ENCODE measurements at regions not wholly inside any gene's neighbourhood (a gene's known extent, or its start where the extent isn't known, plus 50 kb on each side); places are given as distances from the start of the nearest gene placed in this dataset.
A peak's percentile ranks its signal among the peaks of the same experiment; 100 is the strongest.

DNA sequence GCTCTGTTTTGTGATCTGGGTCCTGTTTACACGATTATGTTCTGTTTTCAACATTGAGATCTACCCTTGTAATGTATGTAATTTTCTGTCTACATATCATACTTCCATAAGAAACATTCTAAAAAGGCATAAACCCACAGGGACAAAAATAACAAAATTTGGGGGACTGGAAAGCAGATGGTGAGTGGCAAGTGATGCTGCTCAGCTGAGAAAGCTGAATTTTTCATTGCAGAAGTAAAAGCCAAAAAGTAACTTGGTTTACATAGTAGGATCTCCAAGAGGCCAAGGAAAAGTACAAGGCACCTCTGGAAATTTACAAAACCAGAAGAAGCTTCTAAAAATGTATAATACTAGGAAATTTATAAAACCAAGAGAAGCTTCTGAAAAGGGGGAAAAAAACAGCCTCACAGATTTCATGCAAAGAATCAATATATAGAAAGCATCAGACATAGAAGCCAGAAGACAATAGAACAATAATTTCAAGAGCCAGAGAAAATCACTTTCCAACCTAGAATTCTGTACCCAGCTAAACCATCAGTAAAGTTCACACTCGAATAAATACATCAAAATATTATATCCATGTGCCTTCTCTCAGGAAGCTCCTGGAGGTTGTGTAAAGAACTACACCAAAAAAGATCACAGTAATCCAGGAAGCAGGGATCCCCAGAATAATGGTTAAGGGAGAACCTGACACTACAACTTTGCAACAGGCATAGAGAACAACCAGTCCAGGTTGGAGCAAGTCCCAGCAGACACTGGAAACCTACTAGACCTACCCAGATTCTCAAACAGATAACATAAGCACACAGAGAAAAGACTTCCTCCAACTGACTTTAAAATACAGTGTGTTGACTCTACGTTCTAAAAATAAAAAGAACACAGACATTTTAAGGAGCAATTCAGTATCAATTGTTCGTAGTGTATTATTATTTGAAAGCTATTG, 401.7 kb upstream of the HS6ST1 start:
- DNase-seq (ENCODE audit: low read depth, low spot score) = no peak

DNA sequence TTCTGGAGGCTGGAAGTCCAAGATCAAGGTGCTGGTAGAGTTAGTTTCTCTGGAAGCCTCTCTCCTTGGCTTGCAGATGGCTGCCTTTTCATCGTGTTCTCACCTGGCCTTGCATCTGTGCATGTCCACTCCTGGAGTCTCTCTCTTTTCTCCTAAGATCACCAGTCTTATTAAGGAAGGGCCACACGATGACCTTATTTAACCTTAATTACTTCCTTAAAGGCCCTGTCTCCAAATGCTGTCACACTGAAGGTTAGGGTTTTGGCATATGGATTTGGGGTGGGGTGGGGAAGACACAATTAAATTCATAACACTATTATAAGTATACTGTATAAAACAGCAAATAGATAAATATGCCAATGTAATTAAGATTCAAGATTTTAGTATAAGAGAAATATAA, 402.4 kb upstream of the HS6ST1 start:
- no peak for DNase-seq (ENCODE audit: low read depth, low spot score)

DNA sequence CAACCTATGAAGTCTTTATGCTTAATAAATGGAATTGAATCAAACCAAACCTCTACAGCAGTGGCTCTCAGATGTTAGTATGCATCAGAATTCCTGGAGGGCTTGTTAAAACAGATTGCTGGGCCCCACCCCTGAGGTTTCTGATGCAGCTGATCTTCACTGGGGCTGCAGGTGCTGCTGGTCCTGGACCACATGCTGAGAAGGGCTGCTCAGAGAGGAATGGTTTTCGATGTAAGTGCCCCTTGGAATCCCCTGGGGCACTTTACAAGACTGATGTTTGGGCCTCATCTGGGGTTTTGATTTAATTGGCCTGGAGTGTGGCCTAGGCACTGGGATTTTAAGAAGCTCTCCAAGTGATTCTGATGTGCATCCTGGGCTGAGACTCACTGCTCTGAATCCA, 403.8 kb upstream of the HS6ST1 start:
- peak; percentile 44 for DNase-seq (ENCODE audit: low read depth, low spot score)

DNA sequence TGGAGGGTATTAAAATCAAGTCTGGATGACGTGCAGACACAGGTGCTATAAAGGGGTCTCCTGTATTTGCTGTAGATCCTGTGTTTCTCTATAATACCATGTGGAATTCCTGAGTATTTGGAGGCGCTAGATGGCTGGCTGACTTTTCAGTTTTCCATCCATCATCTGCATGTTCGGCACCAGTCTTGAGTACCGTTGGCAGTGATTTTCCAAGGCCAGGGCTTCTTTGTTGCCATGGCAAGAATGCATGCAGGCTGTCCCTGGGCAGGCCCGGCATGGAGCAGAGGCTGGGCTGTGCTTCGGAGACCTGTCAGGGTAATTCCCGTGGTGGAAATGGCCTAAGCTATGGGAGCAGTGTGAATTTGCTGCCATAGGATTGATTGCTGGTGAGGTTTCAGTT, 405.9 kb upstream of the HS6ST1 start:
- no peak for DNase-seq (ENCODE audit: low read depth, low spot score)

DNA sequence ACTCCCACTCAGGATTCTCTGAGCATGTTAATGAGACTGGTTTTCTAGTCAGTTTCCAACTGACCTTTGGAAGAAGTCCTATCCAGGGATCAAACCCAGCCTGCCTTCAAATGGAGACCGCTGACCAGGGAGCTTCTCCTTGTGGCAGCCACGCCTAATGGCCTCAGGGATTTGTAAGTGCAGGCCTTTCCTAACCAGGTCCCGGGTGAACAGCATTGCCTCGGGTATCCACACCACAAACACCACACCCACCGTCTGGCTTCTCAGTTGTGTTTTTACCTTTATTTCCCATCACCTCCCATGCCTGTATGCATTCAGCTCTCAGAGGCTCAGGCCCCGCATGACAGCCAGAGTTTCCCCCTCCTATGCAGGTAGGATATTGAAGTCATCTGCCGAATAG, 406.3 kb upstream of the HS6ST1 start:
- peak; percentile 30 for DNase-seq (ENCODE audit: low read depth, low spot score)

DNA sequence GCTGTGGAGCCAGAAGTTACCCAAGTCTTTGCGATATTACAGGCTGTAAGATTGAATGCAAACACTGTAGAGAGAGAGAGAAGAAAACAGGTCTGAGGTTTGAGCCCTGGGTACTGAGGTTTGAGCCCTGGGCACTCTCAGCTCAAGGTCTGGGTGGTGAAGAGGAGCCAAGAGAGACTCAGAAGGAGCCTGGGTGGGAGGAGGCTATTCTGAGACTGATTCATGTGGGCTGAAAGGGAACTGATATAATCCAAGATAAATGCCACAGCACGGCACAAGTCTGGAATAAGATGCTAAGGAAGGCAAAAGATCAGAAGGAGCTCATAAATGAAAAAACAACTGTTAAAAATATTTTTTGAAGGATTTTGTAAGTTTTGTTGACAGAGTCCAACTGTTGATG, 407.6 kb upstream of the HS6ST1 start:
- no peak for DNase-seq (ENCODE audit: low read depth, low spot score)

DNA sequence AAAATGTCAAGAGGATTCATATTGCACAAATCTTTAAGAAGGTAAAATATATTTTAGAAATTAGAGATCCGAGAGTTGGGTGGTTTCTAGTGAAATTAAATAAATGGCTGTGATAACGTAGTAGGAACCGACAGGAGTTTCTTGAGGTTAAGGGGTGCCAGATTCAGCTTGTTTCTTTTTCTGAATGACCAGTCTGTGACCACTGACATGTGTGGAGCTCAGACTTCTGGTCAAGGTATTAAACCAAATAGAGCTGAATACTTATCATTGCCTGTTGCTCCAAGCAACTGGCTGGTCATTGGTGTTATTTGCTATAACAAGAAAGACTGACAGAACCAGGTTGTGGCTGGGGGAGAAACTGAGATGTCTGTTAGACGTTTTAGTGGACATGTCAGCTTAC, 408.2 kb upstream of the HS6ST1 start:
- no peak for DNase-seq (ENCODE audit: low read depth, low spot score)

DNA sequence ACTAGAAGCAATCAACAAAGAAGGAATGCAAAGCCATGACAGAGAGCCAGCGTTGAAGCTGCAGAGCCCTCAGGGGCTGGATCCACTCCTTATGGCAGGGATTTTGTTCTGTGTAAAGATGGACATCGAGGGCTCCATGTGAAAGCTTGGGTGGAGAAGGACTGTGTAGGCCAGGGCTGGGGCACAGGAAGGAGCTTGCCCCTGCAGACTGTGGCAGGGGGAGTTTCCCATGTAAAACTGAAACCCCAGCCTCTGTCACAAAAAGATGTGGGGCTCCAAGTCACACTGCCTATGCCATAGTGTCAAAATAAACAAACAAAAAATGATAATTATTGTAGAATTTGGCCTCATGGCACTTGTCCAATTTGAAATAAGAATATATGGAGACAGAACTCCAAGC, 408.7 kb upstream of the HS6ST1 start:
- DNase-seq (ENCODE audit: low read depth, low spot score) = no peak

DNA sequence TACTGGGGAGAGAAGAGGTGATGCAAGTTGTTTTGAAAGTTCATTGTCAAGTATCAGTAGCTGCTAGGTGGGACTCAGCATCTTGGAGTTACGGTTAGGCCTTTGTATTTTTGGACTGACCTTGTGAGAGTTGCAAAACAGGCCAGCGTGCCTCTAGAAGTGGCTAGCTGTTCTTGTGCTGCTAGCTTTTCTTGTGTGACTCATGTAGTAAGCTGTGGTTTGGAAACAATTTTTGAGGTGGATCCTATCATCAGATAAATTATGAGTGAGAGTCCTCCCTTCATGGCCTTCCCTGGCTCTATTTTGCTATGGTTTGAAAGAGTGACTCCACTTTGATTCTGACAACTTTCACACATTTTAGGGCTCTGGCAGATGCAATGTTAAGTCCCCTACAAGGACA, 409.2 kb upstream of the HS6ST1 start:
- DNase-seq (ENCODE audit: low read depth, low spot score) = no peak

DNA sequence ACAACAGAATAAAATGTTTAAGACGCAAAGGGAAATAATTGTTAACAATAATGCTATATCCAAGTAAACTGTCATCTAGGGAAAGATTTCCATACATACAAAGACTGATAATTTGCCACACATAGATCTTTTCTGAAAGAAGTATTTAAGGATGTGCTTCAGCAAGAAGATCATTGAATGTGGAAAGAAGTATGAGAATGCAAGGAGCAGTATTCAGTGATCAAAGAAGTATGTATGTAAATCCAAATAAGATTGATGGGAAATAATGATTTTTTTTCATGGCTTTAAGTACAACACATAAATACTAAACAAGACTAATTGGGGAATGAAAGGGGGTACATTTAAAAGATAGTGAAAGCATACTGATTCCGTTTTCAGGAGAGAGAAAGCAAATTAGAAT, 410.4 kb upstream of the HS6ST1 start:
- DNase-seq (ENCODE audit: low read depth, low spot score) = no peak

DNA sequence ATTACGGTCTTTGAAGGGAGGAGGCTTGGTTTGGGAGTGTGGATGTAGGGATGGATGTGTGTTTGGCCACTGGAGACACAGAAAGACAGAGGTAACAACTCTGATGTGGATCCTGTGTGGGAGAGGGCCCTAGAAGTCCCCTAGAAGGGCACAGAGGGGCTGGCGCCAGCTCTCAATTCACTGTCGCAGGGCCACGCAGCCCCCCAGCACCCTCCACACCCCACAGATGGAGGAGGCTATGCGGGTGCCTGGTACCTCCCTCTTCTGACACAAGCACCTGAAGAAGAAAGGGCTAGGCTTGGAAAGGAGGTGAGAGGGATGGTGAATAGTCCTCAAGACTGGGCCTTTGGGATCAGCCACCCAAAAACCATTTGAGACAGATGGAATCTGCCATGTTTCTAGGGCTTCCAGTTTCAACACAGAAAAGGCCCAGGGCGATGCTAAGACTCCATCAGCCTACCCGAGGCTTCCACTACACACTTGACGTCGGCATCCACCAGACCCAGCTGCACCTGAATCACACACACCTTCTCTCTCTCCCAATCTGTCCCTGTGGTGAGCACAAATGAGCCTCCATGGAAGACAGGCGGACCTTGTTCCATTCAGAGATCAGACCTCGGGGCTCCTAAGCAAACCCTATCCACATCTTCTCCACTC, 413.5 kb upstream of the HS6ST1 start:
- DNase-seq (ENCODE audit: low read depth, low spot score) = no peak

DNA sequence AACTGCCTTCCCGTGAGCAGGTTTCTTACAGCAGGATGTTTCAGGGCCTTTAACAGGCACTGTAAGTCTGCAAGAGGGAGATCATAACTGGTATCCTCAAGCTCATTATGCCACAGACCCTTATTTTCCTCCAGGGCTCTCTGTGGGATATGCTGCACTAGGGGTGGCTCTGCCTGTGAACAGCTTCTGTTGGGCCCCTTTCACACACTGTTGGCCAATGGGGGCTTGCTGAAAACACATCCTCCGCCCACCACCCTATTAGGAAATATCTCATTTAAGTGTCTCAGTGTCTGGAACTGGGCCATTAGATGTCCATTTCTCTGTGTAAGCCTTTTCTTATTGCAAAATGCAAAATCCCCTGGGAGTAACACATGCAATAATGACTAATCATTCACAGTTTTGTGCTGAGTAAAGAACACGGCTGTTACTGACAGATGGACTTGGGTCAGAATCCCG, 414.3 kb upstream of the HS6ST1 start:
- no peak for DNase-seq (ENCODE audit: low read depth, low spot score)

DNA sequence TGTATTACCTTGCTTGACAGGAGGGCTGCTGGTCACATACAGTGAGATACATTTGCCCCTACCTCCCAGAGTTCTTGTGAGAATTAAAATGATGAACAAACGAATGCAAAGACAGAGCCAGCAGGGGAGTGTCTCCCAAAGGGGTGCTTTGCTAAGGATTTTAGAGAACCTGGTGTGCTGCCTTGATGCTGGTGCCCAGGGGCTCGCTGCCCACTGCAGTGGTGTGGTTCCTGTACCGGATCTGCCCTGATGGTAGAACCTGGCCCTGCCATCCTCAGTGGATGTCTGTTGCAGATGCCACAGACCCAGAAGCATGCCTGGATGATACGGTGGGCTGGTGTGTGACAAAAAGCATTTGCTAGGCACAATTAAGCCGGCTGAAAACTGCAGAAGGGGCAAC, 414.8 kb upstream of the HS6ST1 start:
- no peak for DNase-seq (ENCODE audit: low read depth, low spot score)

DNA sequence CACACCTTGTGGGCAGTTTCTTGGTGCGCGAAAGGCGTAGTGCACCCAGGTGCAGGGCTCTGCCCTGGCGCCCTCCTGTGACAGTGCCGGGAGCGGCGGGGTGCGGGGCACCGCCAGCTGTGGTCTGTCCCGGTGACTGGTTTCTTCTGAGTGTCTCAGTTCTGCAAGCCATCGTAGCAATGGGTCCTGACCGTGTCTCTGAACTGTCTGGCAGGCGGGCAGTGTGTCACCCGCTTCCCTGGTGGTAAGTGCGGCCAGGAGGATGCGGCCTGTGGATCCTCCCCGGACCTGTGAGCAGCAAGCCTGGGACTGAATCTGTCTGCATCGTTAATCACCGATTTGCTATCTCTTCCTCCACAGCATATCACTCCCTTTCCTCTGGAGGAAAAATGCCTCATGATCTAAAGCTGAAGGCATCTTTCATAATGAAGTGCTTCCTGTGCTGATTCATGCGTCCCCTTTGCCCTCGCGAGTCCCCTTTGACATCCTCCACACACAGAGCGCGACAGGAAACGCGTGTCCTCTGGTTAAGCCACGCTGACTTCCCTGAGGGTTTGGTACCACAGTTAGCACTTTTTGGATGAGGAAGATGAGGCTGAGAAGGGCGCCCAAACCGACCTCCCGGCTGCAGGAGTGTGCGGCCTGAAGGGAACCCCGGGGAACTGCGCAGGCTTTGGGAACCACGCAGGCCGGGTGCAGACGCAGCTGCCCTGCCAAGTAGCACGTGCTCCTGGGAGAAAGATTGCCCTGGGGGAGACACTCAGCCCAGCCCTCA, 416.0 kb upstream of the HS6ST1 start:
- DNase-seq (ENCODE audit: low read depth, low spot score) = no peak

DNA sequence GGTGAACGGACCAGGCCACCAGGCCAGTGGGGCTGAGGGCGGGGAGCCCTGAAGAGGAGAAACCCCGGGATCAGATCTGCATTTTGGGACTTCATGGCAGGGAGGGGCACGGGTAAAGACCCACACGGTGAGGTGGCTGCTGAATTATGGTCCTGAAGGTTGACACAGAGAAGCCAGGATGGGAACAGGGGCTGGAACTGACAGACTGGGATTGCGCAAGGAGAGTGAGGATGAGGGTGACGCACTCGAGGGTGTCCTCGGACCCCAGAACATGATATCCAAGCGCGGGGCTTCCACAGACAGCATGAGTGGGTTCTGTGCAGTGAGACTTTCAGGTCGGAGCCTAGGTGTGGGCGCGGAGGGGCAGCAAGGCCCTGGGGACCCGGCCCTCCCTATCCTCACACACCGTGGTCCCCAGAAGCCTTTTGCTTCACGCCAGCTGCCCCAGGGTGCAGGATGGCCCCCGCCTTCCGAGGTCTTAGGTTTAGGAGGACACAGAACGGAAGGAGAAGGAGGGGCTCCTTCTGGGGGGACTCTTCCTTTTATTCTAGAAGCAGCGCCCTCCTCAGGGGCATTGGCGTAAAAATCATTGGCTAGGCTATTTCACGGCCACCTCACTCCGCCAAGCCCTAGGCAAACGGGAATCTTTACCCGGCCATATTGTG, 416.8 kb upstream of the HS6ST1 start:
- DNase-seq (ENCODE audit: low read depth, low spot score) = no peak

DNA sequence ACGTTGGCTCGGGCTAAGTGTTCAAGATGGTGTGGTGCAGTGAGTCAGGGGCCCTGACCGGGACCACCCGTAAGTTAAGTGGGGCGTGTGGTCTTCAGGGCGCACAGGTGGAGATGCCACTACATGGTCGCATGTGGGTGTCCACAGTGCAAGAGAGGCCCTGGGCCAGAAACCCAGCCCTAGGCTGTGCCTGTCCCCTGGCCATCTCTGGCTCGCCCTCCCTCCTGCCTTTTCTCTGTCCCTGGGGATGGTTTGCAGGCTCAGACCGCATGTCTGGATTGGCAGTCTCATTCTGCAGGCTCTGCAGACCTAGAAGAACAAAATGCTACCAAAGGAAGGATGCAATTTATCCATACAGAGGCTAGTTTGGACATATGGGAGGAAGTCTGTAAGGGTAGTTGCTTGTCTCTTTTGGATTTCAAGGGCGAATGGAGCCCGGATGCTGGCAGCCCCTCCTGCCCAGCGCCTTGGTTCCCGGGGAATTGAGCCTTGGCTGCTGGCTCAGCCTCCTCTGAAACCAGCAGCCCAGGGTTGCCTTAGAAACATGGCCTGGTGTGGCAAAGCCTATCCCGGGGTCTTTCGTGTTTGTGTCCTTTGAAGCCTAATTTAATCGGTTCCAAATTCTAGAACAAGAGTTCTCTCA, 417.5 kb upstream of the HS6ST1 start:
- DNase-seq (ENCODE audit: low read depth, low spot score) = no peak

DNA sequence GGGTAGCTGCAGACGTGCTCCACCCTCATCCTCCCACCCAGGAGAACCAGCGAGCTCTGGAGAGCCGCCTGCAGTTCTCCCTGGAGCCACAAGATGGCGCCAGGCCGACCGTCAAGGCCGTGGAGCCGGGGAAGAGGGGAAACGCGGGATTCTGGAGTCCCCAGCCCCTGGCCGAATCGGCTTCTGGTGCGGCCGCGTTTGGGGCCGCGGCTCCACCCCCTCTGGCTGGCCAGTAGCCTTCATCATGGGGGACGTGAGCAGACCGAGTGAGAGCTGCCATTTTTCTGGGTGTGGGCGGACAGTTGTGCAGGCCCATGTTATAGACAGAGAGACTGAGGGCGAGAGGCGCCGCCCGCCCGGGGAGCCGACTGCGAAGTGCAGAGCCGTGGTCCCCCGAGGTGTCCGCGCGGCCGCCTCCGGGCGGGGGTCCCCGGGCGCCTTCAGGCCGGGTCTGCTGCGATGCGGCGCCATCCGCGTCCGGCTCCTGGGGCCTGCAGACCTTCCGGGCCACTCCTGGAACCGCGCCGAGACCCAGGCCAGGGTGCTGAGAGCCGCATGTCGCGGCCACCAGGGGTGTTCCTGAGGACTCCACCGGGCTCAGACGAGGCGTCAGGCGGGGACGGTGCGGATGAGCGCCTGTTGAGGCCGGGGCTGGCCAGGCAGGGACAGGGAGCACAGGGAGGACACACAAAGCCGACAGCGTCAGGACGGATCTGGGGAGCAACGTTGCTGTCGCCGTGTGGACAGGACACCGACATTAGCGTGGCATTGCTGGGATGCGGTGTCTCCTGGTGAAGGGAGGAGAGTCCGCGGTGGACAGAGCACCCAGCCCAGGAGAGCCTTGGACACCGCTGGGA, 418.2 kb upstream of the HS6ST1 start:
- DNase-seq (ENCODE audit: low read depth, low spot score) = peak; percentile 95

DNA sequence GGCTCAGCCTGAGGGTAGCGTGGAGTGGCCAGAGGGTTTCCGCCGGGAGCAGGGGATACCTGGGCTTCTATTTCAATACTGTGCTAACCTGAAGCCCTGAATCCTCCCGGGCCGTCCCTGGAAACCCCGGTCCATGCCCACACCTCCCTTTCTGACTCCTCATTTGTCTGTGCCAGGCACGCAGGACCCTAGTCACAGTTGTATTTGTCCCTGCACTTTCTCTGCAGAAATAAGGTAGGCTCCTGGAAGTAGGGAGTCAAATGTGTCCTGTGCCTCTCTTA, 418.8 kb upstream of the HS6ST1 start:
- DNase-seq (ENCODE audit: low read depth, low spot score) = no peak

DNA sequence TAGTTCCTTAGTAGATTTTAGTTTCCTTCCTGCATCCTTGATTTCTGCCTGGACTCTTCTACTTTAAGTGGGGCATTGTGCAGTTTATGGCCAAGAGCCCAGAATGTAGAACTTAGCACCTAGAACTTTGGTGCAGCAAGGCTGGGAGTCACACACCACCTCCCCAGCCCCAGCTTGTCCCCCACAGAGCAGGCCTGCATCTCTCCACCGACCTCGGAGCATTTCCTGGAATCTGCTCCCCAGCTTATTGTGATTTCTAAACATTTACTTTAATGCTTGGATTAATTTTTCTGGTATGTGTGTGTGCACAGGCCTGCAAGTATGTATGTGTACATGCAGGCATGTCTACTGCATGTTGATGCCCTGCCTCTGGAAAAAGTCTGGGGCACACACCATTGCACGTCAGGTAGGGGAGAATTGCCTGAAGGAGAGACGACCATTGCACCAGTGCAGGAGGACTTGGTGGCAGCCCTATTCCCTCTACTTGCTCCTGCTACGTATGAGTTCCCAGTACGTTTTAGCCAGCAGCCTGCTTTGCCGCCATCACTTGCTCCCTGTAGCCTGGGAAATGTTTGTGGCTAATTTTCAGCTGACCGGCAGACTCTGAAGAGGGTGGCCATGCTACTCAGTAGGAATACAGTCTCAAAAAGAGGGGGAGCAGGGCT, 419.9 kb upstream of the HS6ST1 start:
- no peak for DNase-seq (ENCODE audit: low read depth, low spot score)

DNA sequence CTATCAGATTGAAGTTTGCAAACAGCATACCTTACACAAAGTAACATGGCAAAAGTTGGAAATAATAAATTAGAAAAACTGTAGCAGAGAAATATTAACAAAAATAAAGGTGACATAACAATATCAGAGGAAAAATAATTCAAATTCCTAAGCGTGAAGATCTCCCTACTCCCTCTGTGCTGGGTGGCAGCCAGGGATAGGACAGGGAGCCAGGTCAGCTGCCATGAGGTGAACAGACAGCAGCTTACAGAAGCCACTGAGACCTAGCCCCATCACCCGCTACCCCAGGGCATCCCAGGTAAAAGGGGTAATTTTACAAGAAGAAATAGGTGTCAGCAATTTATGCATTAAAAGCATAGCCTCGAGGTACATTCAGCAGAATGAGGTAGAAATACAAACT, 423.8 kb upstream of the HS6ST1 start:
- no peak for DNase-seq (ENCODE audit: low read depth, low spot score)
